ENCODE measurements at regions not wholly inside any gene's neighbourhood (a gene's known extent, or its start where the extent isn't known, plus 50 kb on each side); places are given as distances from the start of the nearest gene placed in this dataset.

- Histone ChIP-seq H3K79me2 (ENCODE audit: low read length) (no peaks in the 10 kb centered on the region), H3K9me2 (replicated peaks; ENCODE audit: insufficient read depth, low read length) (no peaks in the 10 kb centered on the region), H3K4me3 (ENCODE audit: low read length) (no peak overlapping the region), H3F3A (ENCODE audit: insufficient read depth, low read length) (no peaks in the 10 kb centered on the region), H3K9me3 (replicated peaks; ENCODE audit: insufficient read depth, low read length) (no peaks in the 10 kb centered on the region), H3K4me1 (ENCODE audit: low read length) (no peaks in the 10 kb centered on the region), H3K27me3 (replicated peaks; ENCODE audit: insufficient read depth, low read length) (no peaks in the 10 kb centered on the region), H4K20me1 (ENCODE audit: insufficient read depth, low read length) (no peaks in the 10 kb centered on the region), H2AFZ (ENCODE audit: low read length) (no peak overlapping the region), H3K27ac (ENCODE audit: low read length) (no peak overlapping the region), H3K9ac (ENCODE audit: low read length) (no peak overlapping the region), H3K36me3 (replicated peaks; ENCODE audit: insufficient read depth, low read length) (no peaks in the 10 kb centered on the region), H3K4me2 (ENCODE audit: low read depth, low read length) (no peak overlapping the region)
- TF ChIP-seq EZH2 (optimal IDR thresholded peaks at IDR 0.05; ENCODE audit: low read depth, low read length), result no peak
- TF ChIP-seq, protein P1, sequence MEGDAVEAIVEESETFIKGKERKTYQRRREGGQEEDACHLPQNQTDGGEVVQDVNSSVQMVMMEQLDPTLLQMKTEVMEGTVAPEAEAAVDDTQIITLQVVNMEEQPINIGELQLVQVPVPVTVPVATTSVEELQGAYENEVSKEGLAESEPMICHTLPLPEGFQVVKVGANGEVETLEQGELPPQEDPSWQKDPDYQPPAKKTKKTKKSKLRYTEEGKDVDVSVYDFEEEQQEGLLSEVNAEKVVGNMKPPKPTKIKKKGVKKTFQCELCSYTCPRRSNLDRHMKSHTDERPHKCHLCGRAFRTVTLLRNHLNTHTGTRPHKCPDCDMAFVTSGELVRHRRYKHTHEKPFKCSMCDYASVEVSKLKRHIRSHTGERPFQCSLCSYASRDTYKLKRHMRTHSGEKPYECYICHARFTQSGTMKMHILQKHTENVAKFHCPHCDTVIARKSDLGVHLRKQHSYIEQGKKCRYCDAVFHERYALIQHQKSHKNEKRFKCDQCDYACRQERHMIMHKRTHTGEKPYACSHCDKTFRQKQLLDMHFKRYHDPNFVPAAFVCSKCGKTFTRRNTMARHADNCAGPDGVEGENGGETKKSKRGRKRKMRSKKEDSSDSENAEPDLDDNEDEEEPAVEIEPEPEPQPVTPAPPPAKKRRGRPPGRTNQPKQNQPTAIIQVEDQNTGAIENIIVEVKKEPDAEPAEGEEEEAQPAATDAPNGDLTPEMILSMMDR (IDR thresholded peaks at IDR 0.05; ENCODE audit: low read length), result no peak
- no peak for TF ChIP-seq EZH2phosphoT487 (IDR thresholded peaks at IDR 0.05; ENCODE audit: low read length)
- DNase-seq, result no peak
Observed at GRCh38 chr1:79693441-79694114, 687.0 kb upstream of the ADGRL4 start.

- Histone ChIP-seq H3K4me2 (ENCODE audit: low read depth, low read length) (no peak overlapping the region), H3K9me3 (replicated peaks; ENCODE audit: insufficient read depth, low read length) (no peaks in the 10 kb centered on the region), H3K4me1 (ENCODE audit: low read length) (no peaks in the 10 kb centered on the region), H3K4me3 (ENCODE audit: low read length) (no peak overlapping the region), H3K27me3 (replicated peaks; ENCODE audit: insufficient read depth, low read length) (no peaks in the 10 kb centered on the region), H2AFZ (ENCODE audit: low read length) (no peak overlapping the region), H3K36me3 (replicated peaks; ENCODE audit: insufficient read depth, low read length) (no peaks in the 10 kb centered on the region), H4K20me1 (ENCODE audit: insufficient read depth, low read length) (no peaks in the 10 kb centered on the region), H3F3A (ENCODE audit: insufficient read depth, low read length) (no peaks in the 10 kb centered on the region), H3K27ac (ENCODE audit: low read length) (no peak overlapping the region), H3K9me2 (replicated peaks; ENCODE audit: insufficient read depth, low read length) (no peaks in the 10 kb centered on the region), H3K9ac (ENCODE audit: low read length) (no peak overlapping the region), H3K79me2 (ENCODE audit: low read length) (no peaks in the 10 kb centered on the region)
- TF ChIP-seq EZH2 (optimal IDR thresholded peaks at IDR 0.05; ENCODE audit: low read depth, low read length), result no peak
- TF ChIP-seq EZH2phosphoT487 (IDR thresholded peaks at IDR 0.05; ENCODE audit: low read length), result no peak
- TF ChIP-seq, protein P1 (IDR thresholded peaks at IDR 0.05; ENCODE audit: low read length), result no peak
- DNase-seq, result no peak
Observed at GRCh38 chr1:79692519-79692918, 686.0 kb upstream of the ADGRL4 start.

DNA sequence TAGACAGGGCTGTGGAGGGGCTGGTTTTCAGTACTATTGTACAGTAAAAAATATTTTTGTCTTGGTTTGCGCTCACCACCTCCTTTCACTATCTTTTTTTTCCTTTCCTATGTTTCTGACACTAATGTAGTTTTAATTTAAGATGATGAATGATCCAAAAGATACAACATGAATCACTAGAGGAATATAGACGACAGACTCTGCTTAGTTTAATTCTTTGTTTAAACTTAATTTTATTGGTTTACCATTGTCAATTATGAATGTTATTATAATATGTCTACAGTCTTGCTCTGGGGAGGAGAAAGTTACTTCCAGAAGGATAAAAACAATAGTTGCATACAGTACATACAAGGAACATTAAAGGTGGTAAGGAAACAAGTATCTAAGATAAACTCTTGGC lies 682.4 kb upstream of the ADGRL4 start:
- Histone ChIP-seq H3K9me3 (replicated peaks; ENCODE audit: insufficient read depth, low read length) (no peaks in the 10 kb centered on the region), H3K27ac (ENCODE audit: low read length) (no peak overlapping the region), H3K4me1 (ENCODE audit: low read length) (no peaks in the 10 kb centered on the region), H3K27me3 (replicated peaks; ENCODE audit: insufficient read depth, low read length) (no peaks in the 10 kb centered on the region), H4K20me1 (ENCODE audit: insufficient read depth, low read length) (no peaks in the 10 kb centered on the region), H3K79me2 (ENCODE audit: low read length) (no peaks in the 10 kb centered on the region), H3K9ac (ENCODE audit: low read length) (no peak overlapping the region), H3F3A (ENCODE audit: insufficient read depth, low read length) (no peaks in the 10 kb centered on the region), H3K4me3 (ENCODE audit: low read length) (no peak overlapping the region), H3K9me2 (replicated peaks; ENCODE audit: insufficient read depth, low read length) (no peaks in the 10 kb centered on the region), H3K36me3 (replicated peaks; ENCODE audit: insufficient read depth, low read length) (no peaks in the 10 kb centered on the region), H3K4me2 (ENCODE audit: low read depth, low read length) (no peak overlapping the region), H2AFZ (ENCODE audit: low read length) (no peak overlapping the region)
- no peak for DNase-seq
- no peak for TF ChIP-seq EZH2phosphoT487 (IDR thresholded peaks at IDR 0.05; ENCODE audit: low read length)
- TF ChIP-seq, protein P1 (IDR thresholded peaks at IDR 0.05; ENCODE audit: low read length), result no peak

Measured in MM.1S (cell line).